GM23338 (cell line): ENCODE measurements at regions not wholly inside any gene's neighbourhood (a gene's known extent, or its start where the extent isn't known, plus 50 kb on each side); places are given as distances from the start of the nearest gene placed in this dataset.

Source experiments
- ATAC-seq: fragments of 200-7000 bp; cut with Tn5 transposase; 3 replicates; pipeline ENCODE4 v1.9.1; 2020
- DNase-seq: peaks from one replicate; pipeline ENCODE4 v3.0.0-alpha.2; 2015; ENCODE audit warnings: low spot score
- H2AFZ ChIP-seq: fragments of 200-600 bp; sonication (generic); 2 replicates; pipeline ENCODE4 v1.8.0; 2016; ENCODE audit warnings: antibody characterized with exemption, mild to moderate bottlenecking, moderate library complexity
- H3F3A ChIP-seq: fragments of 200-600 bp; sonication (generic); replicated peaks from 2 replicates; pipeline ENCODE4 v1.8.0; 2017; ENCODE audit warnings: antibody characterized with exemption, mixed run types, low read depth
- H3K27ac ChIP-seq: fragments of 200-600 bp; sonication (generic); 2 replicates; pipeline ENCODE4 v1.6.1; 2016; ENCODE audit warnings: low read depth
- H3K27me3 ChIP-seq: fragments of 200-600 bp; sonication (generic); 2 replicates; pipeline ENCODE4 v1.8.0; 2016; ENCODE audit warnings: mild to moderate bottlenecking, mixed run types, moderate library complexity; ENCODE audit not compliant: insufficient read depth
- H3K36me3 ChIP-seq: fragments of 200-600 bp; sonication (generic); 2 replicates; pipeline ENCODE4 v1.8.0; 2016; ENCODE audit warnings: mild to moderate bottlenecking; ENCODE audit not compliant: insufficient read depth
- H3K4me1 ChIP-seq: fragments of 200-600 bp; sonication (generic); 2 replicates; pipeline ENCODE4 v1.8.0; 2016; ENCODE audit warnings: mild to moderate bottlenecking, moderate library complexity; ENCODE audit not compliant: insufficient read depth
- H3K4me2 ChIP-seq: fragments of 200-600 bp; sonication (generic); 2 replicates; pipeline ENCODE4 v1.7.1; 2017; ENCODE audit warnings: mixed run types
- H3K4me3 ChIP-seq: fragments of 200-600 bp; sonication (generic); 2 replicates; pipeline ENCODE4 v1.6.1; 2016; ENCODE audit warnings: mixed run types
- H3K79me2 ChIP-seq: fragments of 200-600 bp; sonication (generic); replicated peaks from 2 replicates; pipeline ENCODE4 v1.8.0; 2017; ENCODE audit warnings: mild to moderate bottlenecking; ENCODE audit not compliant: insufficient read depth
- H3K9me2 ChIP-seq: fragments of 200-600 bp; sonication (generic); 2 replicates; pipeline ENCODE4 v1.8.0; 2017; ENCODE audit not compliant: insufficient read depth
- H4K20me1 ChIP-seq: fragments of 200-600 bp; sonication (generic); replicated peaks from 2 replicates; pipeline ENCODE4 v1.8.0; 2017; ENCODE audit warnings: mild to moderate bottlenecking; ENCODE audit not compliant: insufficient read depth
- H3K27ac Mint-ChIP-seq: 2 replicates; pipeline ENCODE4 v1.8.0; 2020; ENCODE audit warnings: inconsistent platforms, mild to moderate bottlenecking, moderate library complexity, mixed read lengths
- H3K27me3 Mint-ChIP-seq: 3 replicates; pipeline ENCODE4 v1.8.0; 2022; ENCODE audit warnings: low read depth, mild to moderate bottlenecking, moderate library complexity, mixed read lengths, inconsistent platforms; ENCODE audit not compliant: insufficient read depth, poor library complexity
- H3K36me3 Mint-ChIP-seq: 3 replicates; pipeline ENCODE4 v1.8.0; 2021; ENCODE audit warnings: low read depth, mild to moderate bottlenecking, inconsistent platforms, moderate library complexity, mixed read lengths
- H3K4me1 Mint-ChIP-seq: 3 replicates; pipeline ENCODE4 v1.8.0; 2020; ENCODE audit warnings: mild to moderate bottlenecking, inconsistent platforms, mixed read lengths
- H3K4me3 Mint-ChIP-seq: 3 replicates; pipeline ENCODE4 v1.8.0; 2021; ENCODE audit warnings: moderate library complexity, mild to moderate bottlenecking, inconsistent platforms, mixed read lengths
- H3K9me3 Mint-ChIP-seq: 3 replicates; pipeline ENCODE4 v1.8.0; 2020; ENCODE audit warnings: moderate library complexity, mild to moderate bottlenecking, inconsistent platforms, mixed read lengths
- CREB1 ChIP-seq: fragments of 250-450 bp; sonication (Bioruptor Pico); IDR thresholded peaks from 2 replicates; pipeline ENCODE4 v1.5.0; 2020; ENCODE audit warnings: low read depth, mild to moderate bottlenecking, moderate library complexity
- EZH2 ChIP-seq: fragments of 200-600 bp; sonication (generic); IDR thresholded peaks from one replicate; pipeline ENCODE4 v1.8.0; 2017; ENCODE audit warnings: antibody characterized with exemption, mild to moderate bottlenecking, low read depth; ENCODE audit not compliant: unreplicated experiment
- EZH2phosphoT487 ChIP-seq: fragments of 200-600 bp; sonication (generic); IDR thresholded peaks from one replicate; pipeline ENCODE4 v1.8.1; 2018; ENCODE audit warnings: antibody characterized with exemption; ENCODE audit not compliant: unreplicated experiment
- JUNB ChIP-seq: IDR thresholded peaks from one replicate; pipeline ENCODE4 v1.6.1; 2016; ENCODE audit warnings: antibody characterized with exemption; ENCODE audit not compliant: unreplicated experiment
- NANOG ChIP-seq: IDR thresholded peaks from 2 replicates; pipeline ENCODE4 v1.6.1; 2016; ENCODE audit warnings: antibody characterized with exemption, borderline replicate concordance
- POLR2AphosphoS5 ChIP-seq: IDR thresholded peaks from 2 replicates; pipeline ENCODE4 v1.6.1; 2016; ENCODE audit warnings: antibody characterized with exemption, low read depth
- STAT1 ChIP-seq: IDR thresholded peaks from one replicate; pipeline ENCODE4 v1.6.1; 2016; ENCODE audit warnings: antibody characterized with exemption; ENCODE audit not compliant: unreplicated experiment
- ZNF114 ChIP-seq: fragments of 250-450 bp; sonication (Bioruptor Pico); IDR thresholded peaks from 2 replicates; pipeline ENCODE4 v1.5.0; 2020; ENCODE audit warnings: mild to moderate bottlenecking, moderate library complexity
- ZNF331 ChIP-seq: fragments of 250-450 bp; sonication (Bioruptor Pico); IDR thresholded peaks from 2 replicates; pipeline ENCODE4 v1.5.0; 2020; ENCODE audit warnings: low read depth, mild to moderate bottlenecking, moderate library complexity
- TF ChIP-seq, protein P1 (sequence below): IDR thresholded peaks from one replicate; pipeline ENCODE4 v1.6.1; 2018; ENCODE audit warnings: antibody characterized with exemption; ENCODE audit not compliant: unreplicated experiment
- TF ChIP-seq, protein P2 (sequence below), 2 experiments: fragments of 200-600 bp in 1 of 2; sonication (generic) in 1 of 2; conservative IDR thresholded peaks; 2 replicates each; pipeline versions ENCODE4 v1.5.1 to v1.6.1; 2016 to 2017; ENCODE audit warnings: antibody characterized with exemption in 2 of 2, low read depth in 2 of 2, mild to moderate bottlenecking in 2 of 2, moderate library complexity in 1 of 2
- TF ChIP-seq, protein P3 (sequence below): fragments of 250-450 bp; sonication (Bioruptor Pico); IDR thresholded peaks from 2 replicates; pipeline ENCODE4 v1.5.0; 2020; ENCODE audit warnings: mild to moderate bottlenecking, moderate library complexity
- TF ChIP-seq, protein P4 (sequence below): IDR thresholded peaks from 2 replicates; pipeline ENCODE4 v1.6.1; 2016; ENCODE audit warnings: antibody characterized with exemption

DNA sequence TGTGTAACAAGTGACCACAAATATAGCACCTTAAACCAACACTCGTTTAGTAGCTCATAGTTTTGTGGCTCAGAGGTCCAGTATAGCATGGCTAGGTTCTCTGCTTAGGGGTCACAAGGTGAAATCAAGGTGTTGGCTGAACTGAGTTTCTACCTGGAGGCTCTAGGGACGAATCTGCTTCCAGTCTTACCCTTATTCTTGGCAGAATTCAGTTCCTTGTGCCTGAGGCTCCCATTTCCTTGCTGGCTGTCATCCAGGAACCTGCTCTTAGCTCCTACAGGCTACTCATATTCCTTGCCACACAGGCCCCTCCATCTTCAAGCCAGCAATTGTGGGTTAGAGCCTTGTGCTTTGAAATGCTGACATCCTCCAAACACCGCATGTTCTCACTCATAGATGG, 212.3 kb upstream of the CDH13 start:
- TF ChIP-seq, protein P1, sequence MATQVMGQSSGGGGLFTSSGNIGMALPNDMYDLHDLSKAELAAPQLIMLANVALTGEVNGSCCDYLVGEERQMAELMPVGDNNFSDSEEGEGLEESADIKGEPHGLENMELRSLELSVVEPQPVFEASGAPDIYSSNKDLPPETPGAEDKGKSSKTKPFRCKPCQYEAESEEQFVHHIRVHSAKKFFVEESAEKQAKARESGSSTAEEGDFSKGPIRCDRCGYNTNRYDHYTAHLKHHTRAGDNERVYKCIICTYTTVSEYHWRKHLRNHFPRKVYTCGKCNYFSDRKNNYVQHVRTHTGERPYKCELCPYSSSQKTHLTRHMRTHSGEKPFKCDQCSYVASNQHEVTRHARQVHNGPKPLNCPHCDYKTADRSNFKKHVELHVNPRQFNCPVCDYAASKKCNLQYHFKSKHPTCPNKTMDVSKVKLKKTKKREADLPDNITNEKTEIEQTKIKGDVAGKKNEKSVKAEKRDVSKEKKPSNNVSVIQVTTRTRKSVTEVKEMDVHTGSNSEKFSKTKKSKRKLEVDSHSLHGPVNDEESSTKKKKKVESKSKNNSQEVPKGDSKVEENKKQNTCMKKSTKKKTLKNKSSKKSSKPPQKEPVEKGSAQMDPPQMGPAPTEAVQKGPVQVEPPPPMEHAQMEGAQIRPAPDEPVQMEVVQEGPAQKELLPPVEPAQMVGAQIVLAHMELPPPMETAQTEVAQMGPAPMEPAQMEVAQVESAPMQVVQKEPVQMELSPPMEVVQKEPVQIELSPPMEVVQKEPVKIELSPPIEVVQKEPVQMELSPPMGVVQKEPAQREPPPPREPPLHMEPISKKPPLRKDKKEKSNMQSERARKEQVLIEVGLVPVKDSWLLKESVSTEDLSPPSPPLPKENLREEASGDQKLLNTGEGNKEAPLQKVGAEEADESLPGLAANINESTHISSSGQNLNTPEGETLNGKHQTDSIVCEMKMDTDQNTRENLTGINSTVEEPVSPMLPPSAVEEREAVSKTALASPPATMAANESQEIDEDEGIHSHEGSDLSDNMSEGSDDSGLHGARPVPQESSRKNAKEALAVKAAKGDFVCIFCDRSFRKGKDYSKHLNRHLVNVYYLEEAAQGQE = no peak
- TF ChIP-seq EZH2 (no peak), ZNF114 (no peak), POLR2AphosphoS5 (no peak), JUNB (no peak), CREB1 (CRISPR knock-in tag) (no peak), NANOG (no peak), ZNF331 (CRISPR knock-in tag) (no peak), EZH2phosphoT487 (no peak), STAT1 (no peak)
- TF ChIP-seq, protein P2, sequence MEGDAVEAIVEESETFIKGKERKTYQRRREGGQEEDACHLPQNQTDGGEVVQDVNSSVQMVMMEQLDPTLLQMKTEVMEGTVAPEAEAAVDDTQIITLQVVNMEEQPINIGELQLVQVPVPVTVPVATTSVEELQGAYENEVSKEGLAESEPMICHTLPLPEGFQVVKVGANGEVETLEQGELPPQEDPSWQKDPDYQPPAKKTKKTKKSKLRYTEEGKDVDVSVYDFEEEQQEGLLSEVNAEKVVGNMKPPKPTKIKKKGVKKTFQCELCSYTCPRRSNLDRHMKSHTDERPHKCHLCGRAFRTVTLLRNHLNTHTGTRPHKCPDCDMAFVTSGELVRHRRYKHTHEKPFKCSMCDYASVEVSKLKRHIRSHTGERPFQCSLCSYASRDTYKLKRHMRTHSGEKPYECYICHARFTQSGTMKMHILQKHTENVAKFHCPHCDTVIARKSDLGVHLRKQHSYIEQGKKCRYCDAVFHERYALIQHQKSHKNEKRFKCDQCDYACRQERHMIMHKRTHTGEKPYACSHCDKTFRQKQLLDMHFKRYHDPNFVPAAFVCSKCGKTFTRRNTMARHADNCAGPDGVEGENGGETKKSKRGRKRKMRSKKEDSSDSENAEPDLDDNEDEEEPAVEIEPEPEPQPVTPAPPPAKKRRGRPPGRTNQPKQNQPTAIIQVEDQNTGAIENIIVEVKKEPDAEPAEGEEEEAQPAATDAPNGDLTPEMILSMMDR (conservative IDR thresholded peaks at IDR 0.05; ENCODE audit: low read depth in 2 of 2) = no peak
- TF ChIP-seq, protein P3, sequence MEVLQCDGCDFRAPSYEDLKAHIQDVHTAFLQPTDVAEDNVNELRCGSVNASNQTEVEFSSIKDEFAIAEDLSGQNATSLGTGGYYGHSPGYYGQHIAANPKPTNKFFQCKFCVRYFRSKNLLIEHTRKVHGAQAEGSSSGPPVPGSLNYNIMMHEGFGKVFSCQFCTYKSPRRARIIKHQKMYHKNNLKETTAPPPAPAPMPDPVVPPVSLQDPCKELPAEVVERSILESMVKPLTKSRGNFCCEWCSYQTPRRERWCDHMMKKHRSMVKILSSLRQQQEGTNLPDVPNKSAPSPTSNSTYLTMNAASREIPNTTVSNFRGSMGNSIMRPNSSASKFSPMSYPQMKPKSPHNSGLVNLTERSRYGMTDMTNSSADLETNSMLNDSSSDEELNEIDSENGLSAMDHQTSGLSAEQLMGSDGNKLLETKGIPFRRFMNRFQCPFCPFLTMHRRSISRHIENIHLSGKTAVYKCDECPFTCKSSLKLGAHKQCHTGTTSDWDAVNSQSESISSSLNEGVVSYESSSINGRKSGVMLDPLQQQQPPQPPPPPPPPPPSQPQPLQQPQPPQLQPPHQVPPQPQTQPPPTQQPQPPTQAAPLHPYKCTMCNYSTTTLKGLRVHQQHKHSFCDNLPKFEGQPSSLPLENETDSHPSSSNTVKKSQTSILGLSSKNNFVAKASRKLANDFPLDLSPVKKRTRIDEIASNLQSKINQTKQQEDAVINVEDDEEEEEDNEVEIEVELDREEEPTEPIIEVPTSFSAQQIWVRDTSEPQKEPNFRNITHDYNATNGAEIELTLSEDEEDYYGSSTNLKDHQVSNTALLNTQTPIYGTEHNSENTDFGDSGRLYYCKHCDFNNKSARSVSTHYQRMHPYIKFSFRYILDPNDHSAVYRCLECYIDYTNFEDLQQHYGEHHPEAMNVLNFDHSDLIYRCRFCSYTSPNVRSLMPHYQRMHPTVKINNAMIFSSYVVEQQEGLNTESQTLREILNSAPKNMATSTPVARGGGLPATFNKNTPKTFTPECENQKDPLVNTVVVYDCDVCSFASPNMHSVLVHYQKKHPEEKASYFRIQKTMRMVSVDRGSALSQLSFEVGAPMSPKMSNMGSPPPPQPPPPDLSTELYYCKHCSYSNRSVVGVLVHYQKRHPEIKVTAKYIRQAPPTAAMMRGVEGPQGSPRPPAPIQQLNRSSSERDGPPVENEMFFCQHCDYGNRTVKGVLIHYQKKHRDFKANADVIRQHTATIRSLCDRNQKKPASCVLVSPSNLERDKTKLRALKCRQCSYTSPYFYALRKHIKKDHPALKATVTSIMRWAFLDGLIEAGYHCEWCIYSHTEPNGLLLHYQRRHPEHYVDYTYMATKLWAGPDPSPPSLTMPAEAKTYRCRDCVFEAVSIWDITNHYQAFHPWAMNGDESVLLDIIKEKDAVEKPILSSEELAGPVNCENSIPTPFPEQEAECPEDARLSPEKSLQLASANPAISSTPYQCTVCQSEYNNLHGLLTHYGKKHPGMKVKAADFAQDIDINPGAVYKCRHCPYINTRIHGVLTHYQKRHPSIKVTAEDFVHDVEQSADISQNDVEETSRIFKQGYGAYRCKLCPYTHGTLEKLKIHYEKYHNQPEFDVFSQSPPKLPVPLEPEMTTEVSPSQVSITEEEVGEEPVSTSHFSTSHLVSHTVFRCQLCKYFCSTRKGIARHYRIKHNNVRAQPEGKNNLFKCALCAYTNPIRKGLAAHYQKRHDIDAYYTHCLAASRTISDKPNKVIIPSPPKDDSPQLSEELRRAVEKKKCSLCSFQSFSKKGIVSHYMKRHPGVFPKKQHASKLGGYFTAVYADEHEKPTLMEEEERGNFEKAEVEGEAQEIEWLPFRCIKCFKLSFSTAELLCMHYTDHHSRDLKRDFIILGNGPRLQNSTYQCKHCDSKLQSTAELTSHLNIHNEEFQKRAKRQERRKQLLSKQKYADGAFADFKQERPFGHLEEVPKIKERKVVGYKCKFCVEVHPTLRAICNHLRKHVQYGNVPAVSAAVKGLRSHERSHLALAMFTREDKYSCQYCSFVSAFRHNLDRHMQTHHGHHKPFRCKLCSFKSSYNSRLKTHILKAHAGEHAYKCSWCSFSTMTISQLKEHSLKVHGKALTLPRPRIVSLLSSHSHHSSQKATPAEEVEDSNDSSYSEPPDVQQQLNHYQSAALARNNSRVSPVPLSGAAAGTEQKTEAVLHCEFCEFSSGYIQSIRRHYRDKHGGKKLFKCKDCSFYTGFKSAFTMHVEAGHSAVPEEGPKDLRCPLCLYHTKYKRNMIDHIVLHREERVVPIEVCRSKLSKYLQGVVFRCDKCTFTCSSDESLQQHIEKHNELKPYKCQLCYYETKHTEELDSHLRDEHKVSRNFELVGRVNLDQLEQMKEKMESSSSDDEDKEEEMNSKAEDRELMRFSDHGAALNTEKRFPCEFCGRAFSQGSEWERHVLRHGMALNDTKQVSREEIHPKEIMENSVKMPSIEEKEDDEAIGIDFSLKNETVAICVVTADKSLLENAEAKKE (CRISPR knock-in tag) = no peak
- TF ChIP-seq, protein P4, sequence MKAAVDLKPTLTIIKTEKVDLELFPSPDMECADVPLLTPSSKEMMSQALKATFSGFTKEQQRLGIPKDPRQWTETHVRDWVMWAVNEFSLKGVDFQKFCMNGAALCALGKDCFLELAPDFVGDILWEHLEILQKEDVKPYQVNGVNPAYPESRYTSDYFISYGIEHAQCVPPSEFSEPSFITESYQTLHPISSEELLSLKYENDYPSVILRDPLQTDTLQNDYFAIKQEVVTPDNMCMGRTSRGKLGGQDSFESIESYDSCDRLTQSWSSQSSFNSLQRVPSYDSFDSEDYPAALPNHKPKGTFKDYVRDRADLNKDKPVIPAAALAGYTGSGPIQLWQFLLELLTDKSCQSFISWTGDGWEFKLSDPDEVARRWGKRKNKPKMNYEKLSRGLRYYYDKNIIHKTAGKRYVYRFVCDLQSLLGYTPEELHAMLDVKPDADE = no peak
- no peak for ATAC-seq
- H3K9me2 ChIP-seq = 0 out of 2 replicates have a peak, but pooled peaks cover 4% of the 10 kb centered on the region

More for the DNA sequence above, 212.3 kb upstream of the CDH13 start:
- Mint-ChIP-seq H3K4me3 (no peak overlapping the region), H3K27ac (no peak overlapping the region), H3K9me3 (no peaks in the 10 kb centered on the region), H3K27me3 (peaks cover 2% of the 10 kb centered on the region), H3K4me1 (no peaks in the 10 kb centered on the region), H3K36me3 (no peaks in the 10 kb centered on the region)
- no peaks in the 10 kb centered on the region for H3K27me3 ChIP-seq
- H3K79me2 ChIP-seq = no peaks in the 10 kb centered on the region
- no peak overlapping the region for H3K4me2 ChIP-seq
- no peaks in the 10 kb centered on the region for H4K20me1 ChIP-seq
- no peak for DNase-seq
- H3K4me3 ChIP-seq = no peak overlapping the region
- H3F3A ChIP-seq = no peaks in the 10 kb centered on the region
- H3K4me1 ChIP-seq = no peaks in the 10 kb centered on the region
- no peaks in the 10 kb centered on the region for H3K36me3 ChIP-seq
- H2AFZ ChIP-seq = no peak overlapping the region
- H3K27ac ChIP-seq = no peak overlapping the region
